WTC11 (cell line): ENCODE measurements at regions not wholly inside any gene's neighbourhood (a gene's known extent, or its start where the extent isn't known, plus 50 kb on each side); places are given as distances from the start of the nearest gene placed in this dataset.

ENCODE experiments used
- ATAC-seq: fragments of 200-7000 bp; cut with Tn5 transposase; 2 replicates; pipeline ENCODE4 v1.10.0; 2021; ENCODE audit warnings: mild to moderate bottlenecking, moderate library complexity
- CTCF ChIA-PET: fragments of 300-600 bp; sonication (Branson Sonifier 250); formaldehyde crosslinking; loops from one replicate; lab custom pipeline; 2021; ENCODE audit warnings: antibody characterized with exemption; lab: Charles Lee
- POLR2A ChIA-PET: fragments of 350-600 bp; sonication (Branson Sonifier 250); formaldehyde crosslinking; loops from one replicate; lab custom pipeline; 2021; ENCODE audit warnings: antibody characterized with exemption; lab: Charles Lee
- DNase-seq: peaks from one replicate; pipeline ENCODE4 v3.0.0; 2021; ENCODE audit warnings: low spot score
- H3K27ac Mint-ChIP-seq: 2 replicates; pipeline ENCODE4 v1.8.0; 2021; ENCODE audit warnings: mixed read lengths
- H3K27me3 Mint-ChIP-seq: 2 replicates; pipeline ENCODE4 v1.8.0; 2021; ENCODE audit warnings: low read depth, mild to moderate bottlenecking, moderate library complexity, mixed read lengths
- H3K36me3 Mint-ChIP-seq: 2 replicates; pipeline ENCODE4 v1.8.0; 2021; ENCODE audit warnings: mixed read lengths
- H3K4me1 Mint-ChIP-seq: 2 replicates; pipeline ENCODE4 v1.8.0; 2022; ENCODE audit warnings: mixed read lengths
- H3K4me3 Mint-ChIP-seq: 2 replicates; pipeline ENCODE4 v1.8.0; 2021; ENCODE audit warnings: mild to moderate bottlenecking, moderate library complexity, mixed read lengths
- H3K9me3 Mint-ChIP-seq: 2 replicates; pipeline ENCODE4 v1.8.0; 2021; ENCODE audit warnings: mixed read lengths
- CDX4 ChIP-seq: fragments of 250-450 bp; sonication (Bioruptor Pico); IDR thresholded peaks from 2 replicates; pipeline ENCODE4 v1.9.0; 2021; ENCODE audit warnings: moderate library complexity, mild to moderate bottlenecking, inconsistent platforms, borderline replicate concordance
- EMX1 ChIP-seq: fragments of 250-450 bp; sonication (Bioruptor Pico); IDR thresholded peaks from 2 replicates; pipeline ENCODE4 v1.8.0; 2021; ENCODE audit warnings: mild to moderate bottlenecking
- ERG ChIP-seq: fragments of 250-450 bp; sonication (Bioruptor Pico); IDR thresholded peaks from 2 replicates; pipeline ENCODE4 v1.8.0; 2021; ENCODE audit warnings: mild to moderate bottlenecking
- FOXK1 ChIP-seq: sonication (generic); formaldehyde crosslinking; IDR thresholded peaks from 2 replicates; pipeline ENCODE4 v1.8.0; 2022; ENCODE audit warnings: mild to moderate bottlenecking, moderate library complexity, missing genetic modification reagents
- GABPB1 ChIP-seq: sonication (generic); formaldehyde crosslinking; IDR thresholded peaks from 2 replicates; pipeline ENCODE4 v1.8.1; 2023; ENCODE audit warnings: mild to moderate bottlenecking, missing genetic modification reagents
- GRHL2 ChIP-seq: fragments of 250-450 bp; sonication (Bioruptor Pico); IDR thresholded peaks from 2 replicates; pipeline ENCODE4 v1.8.0; 2022; ENCODE audit warnings: mild to moderate bottlenecking, moderate library complexity; ENCODE audit not compliant: insufficient replicate concordance, severe bottlenecking
- JUN ChIP-seq: sonication (generic); formaldehyde crosslinking; IDR thresholded peaks from 2 replicates; pipeline ENCODE4 v1.8.0; 2023; ENCODE audit warnings: mild to moderate bottlenecking, missing genetic modification reagents
- KAT7 ChIP-seq: sonication (generic); formaldehyde crosslinking; IDR thresholded peaks from 2 replicates; pipeline ENCODE4 v1.8.1; 2023; ENCODE audit warnings: missing genetic modification reagents, mild to moderate bottlenecking, borderline replicate concordance
- MLX ChIP-seq: sonication (generic); formaldehyde crosslinking; IDR thresholded peaks from 2 replicates; pipeline ENCODE4 v1.8.1; 2023; ENCODE audit warnings: mild to moderate bottlenecking, missing genetic modification reagents, moderate library complexity
- PREB ChIP-seq: sonication (generic); formaldehyde crosslinking; IDR thresholded peaks from 2 replicates; pipeline ENCODE4 v1.8.1; 2022; ENCODE audit warnings: mild to moderate bottlenecking, missing genetic modification reagents, moderate library complexity, borderline replicate concordance
- ZBTB21 ChIP-seq: sonication (generic); formaldehyde crosslinking; IDR thresholded peaks from 2 replicates; pipeline ENCODE4 v1.8.1; 2023; ENCODE audit warnings: mild to moderate bottlenecking, missing genetic modification reagents, borderline replicate concordance
- ZNF121 ChIP-seq: sonication (generic); formaldehyde crosslinking; IDR thresholded peaks from 2 replicates; pipeline ENCODE4 v1.8.0; 2023; ENCODE audit warnings: missing genetic modification reagents
- ZNF138 ChIP-seq: sonication (generic); formaldehyde crosslinking; conservative IDR thresholded peaks from 2 replicates; pipeline ENCODE4 v1.8.1; 2022; ENCODE audit warnings: mild to moderate bottlenecking, moderate library complexity, missing genetic modification reagents
- ZNF232 ChIP-seq: sonication (generic); formaldehyde crosslinking; IDR thresholded peaks from 2 replicates; pipeline ENCODE4 v1.8.0; 2022; ENCODE audit warnings: mild to moderate bottlenecking, missing genetic modification reagents
- ZNF263 ChIP-seq: sonication (generic); formaldehyde crosslinking; IDR thresholded peaks from 2 replicates; pipeline ENCODE4 v1.8.1; 2022; ENCODE audit warnings: low read depth, mild to moderate bottlenecking, moderate library complexity, missing genetic modification reagents
- ZNF416 ChIP-seq: fragments of 250-450 bp; sonication (Bioruptor Pico); IDR thresholded peaks from 2 replicates; pipeline ENCODE4 v1.9.0; 2021; ENCODE audit warnings: mild to moderate bottlenecking, inconsistent platforms
- TF ChIP-seq, protein P1 (sequence below): sonication (generic); formaldehyde crosslinking; IDR thresholded peaks from 2 replicates; pipeline ENCODE4 v1.8.0; 2023; ENCODE audit warnings: missing genetic modification reagents
- TF ChIP-seq, protein P2 (sequence below): sonication (generic); formaldehyde crosslinking; IDR thresholded peaks from 2 replicates; pipeline ENCODE4 v1.8.1; 2022; ENCODE audit warnings: mild to moderate bottlenecking, moderate library complexity, missing genetic modification reagents
- TF ChIP-seq, protein P3 (sequence below): sonication (generic); formaldehyde crosslinking; IDR thresholded peaks from 2 replicates; pipeline ENCODE4 v1.8.0; 2023; ENCODE audit warnings: mild to moderate bottlenecking, missing genetic modification reagents
- TF ChIP-seq, protein P4 (sequence below): sonication (generic); formaldehyde crosslinking; conservative IDR thresholded peaks from 2 replicates; pipeline ENCODE4 v1.8.1; 2022; ENCODE audit warnings: mild to moderate bottlenecking, missing genetic modification reagents

DNA sequence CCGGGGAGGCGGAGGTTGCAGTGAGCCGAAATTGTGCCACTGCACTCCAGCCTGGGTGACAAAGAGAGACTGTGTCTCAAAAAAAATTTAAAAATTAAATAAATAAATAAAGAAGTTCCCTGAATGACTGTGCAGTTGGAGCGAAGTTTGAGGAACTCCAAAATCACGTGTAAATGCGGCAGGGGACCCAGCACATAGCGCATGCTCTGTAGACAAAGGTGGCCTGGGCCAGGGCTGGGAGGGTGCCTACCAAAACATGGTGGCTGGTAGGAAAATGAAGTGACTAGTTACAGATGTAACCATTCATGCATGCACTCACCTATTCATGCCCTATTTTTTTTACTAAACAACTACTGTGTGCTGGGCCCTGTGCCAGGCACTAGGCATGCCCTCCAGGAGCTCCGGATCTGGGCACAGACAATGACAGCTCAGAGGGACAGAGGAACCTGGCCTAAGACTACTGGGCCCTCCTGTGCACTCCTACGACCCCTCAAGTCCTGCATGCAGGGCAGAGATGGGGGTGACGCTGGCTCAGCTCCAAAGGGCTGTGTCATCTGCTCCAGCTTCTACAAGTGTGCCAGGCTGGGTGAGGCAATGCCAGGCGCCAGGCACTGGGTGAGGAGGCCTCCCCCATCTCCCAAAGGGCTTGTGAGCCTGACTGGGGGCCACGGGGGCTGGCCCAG, 65.3 kb downstream of the RMI2 start (continued):
- TF ChIP-seq MLX (CRISPR knock-in tag) (no peak), ZBTB21 (no peak)

- no peak for ATAC-seq
- TF ChIP-seq, protein P1, sequence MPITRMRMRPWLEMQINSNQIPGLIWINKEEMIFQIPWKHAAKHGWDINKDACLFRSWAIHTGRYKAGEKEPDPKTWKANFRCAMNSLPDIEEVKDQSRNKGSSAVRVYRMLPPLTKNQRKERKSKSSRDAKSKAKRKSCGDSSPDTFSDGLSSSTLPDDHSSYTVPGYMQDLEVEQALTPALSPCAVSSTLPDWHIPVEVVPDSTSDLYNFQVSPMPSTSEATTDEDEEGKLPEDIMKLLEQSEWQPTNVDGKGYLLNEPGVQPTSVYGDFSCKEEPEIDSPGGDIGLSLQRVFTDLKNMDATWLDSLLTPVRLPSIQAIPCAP (CRISPR knock-in tag): no peak
- TF ChIP-seq, protein P2, sequence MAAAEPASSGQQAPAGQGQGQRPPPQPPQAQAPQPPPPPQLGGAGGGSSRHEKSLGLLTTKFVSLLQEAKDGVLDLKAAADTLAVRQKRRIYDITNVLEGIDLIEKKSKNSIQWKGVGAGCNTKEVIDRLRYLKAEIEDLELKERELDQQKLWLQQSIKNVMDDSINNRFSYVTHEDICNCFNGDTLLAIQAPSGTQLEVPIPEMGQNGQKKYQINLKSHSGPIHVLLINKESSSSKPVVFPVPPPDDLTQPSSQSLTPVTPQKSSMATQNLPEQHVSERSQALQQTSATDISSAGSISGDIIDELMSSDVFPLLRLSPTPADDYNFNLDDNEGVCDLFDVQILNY (CRISPR knock-in tag): no peak
- TF ChIP-seq CDX4 (CRISPR knock-in tag) (no peak), KAT7 (CRISPR knock-in tag) (no peak), ZNF263 (CRISPR knock-in tag) (no peak), EMX1 (no peak), ZNF138 (no peak), GRHL2 (CRISPR knock-in tag) (no peak), FOXK1 (no peak), JUN (CRISPR knock-in tag) (no peak), ZNF416 (CRISPR knock-in tag) (no peak), ZNF121 (CRISPR knock-in tag) (no peak), ERG (CRISPR knock-in tag) (no peak), ZNF232 (CRISPR knock-in tag) (no peak), PREB (CRISPR knock-in tag) (no peak), GABPB1 (no peak)
- TF ChIP-seq, protein P3, sequence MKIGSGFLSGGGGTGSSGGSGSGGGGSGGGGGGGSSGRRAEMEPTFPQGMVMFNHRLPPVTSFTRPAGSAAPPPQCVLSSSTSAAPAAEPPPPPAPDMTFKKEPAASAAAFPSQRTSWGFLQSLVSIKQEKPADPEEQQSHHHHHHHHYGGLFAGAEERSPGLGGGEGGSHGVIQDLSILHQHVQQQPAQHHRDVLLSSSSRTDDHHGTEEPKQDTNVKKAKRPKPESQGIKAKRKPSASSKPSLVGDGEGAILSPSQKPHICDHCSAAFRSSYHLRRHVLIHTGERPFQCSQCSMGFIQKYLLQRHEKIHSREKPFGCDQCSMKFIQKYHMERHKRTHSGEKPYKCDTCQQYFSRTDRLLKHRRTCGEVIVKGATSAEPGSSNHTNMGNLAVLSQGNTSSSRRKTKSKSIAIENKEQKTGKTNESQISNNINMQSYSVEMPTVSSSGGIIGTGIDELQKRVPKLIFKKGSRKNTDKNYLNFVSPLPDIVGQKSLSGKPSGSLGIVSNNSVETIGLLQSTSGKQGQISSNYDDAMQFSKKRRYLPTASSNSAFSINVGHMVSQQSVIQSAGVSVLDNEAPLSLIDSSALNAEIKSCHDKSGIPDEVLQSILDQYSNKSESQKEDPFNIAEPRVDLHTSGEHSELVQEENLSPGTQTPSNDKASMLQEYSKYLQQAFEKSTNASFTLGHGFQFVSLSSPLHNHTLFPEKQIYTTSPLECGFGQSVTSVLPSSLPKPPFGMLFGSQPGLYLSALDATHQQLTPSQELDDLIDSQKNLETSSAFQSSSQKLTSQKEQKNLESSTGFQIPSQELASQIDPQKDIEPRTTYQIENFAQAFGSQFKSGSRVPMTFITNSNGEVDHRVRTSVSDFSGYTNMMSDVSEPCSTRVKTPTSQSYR (CRISPR knock-in tag): no peak
- TF ChIP-seq, protein P4, sequence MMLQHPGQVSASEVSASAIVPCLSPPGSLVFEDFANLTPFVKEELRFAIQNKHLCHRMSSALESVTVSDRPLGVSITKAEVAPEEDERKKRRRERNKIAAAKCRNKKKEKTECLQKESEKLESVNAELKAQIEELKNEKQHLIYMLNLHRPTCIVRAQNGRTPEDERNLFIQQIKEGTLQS (CRISPR knock-in tag): no peak
- TF ChIP-seq, all 79 proteins: peak for 0
- Mint-ChIP-seq H3K4me3 (no peak overlapping the region), H3K27ac (no peak overlapping the region), H3K27me3 (no peaks in the 10 kb centered on the region), H3K4me1 (peaks cover 7% of the 10 kb centered on the region), H3K9me3 (no peaks in the 10 kb centered on the region), H3K36me3 (no peaks in the 10 kb centered on the region)
- ChIA-PET POLR2A (no interaction called here), CTCF (interaction anchor here (1.7 to 7.8 kb wide), 2 partner anchors 14 kb away, joined by 4 to 111 read pairs; no protein-coding TSS in a partner anchor)
- no peak for DNase-seq
Measured at GRCh38 chr16:11411059-11411550, 65.8 kb downstream of the RMI2 start.
